AG04449 (cell line): ENCODE measurements at regions not wholly inside any gene's neighbourhood (a gene's known extent, or its start where the extent isn't known, plus 50 kb on each side); places are given as distances from the start of the nearest gene placed in this dataset.

Source experiments
- CTCF ChIA-PET: fragments of 350-600 bp; formaldehyde crosslinking; extraction: SDS; loops from one replicate; lab custom pipeline; 2021; ENCODE audit warnings: antibody characterized with exemption; lab: Yijun Ruan, JAX
- POLR2A ChIA-PET: fragments of 400-600, 350-600 bp; formaldehyde crosslinking; extraction: SDS; loops from one replicate; lab custom pipeline; 2020; ENCODE audit warnings: antibody characterized with exemption, inconsistent platforms; lab: Yijun Ruan, JAX
- DNase-seq: peaks from one replicate; pipeline ENCODE4 v3.0.0-alpha.2; 2010; ENCODE audit warnings: low read depth, low spot score
- H3K4me3 ChIP-seq: 2 replicates; pipeline ENCODE4 v1.5.1; 2011; ENCODE audit warnings: low read depth, mild to moderate bottlenecking, control low read depth, low read length
- CTCF ChIP-seq: IDR thresholded peaks from one replicate; pipeline ENCODE4 v1.5.1; 2011; ENCODE audit warnings: mild to moderate bottlenecking, moderate library complexity, low read length, control low read depth, inconsistent platforms; ENCODE audit not compliant: insufficient read depth; ENCODE audit errors: missing control alignments

GRCh38 chr1:80917225-80917624, 883.5 kb upstream of the ADGRL2 start:
- DNase-seq = no peak
- CTCF ChIA-PET = no interaction called here

GRCh38 chr1:80915491-80915890, 885.2 kb upstream of the ADGRL2 start:
- no peak for DNase-seq
- no peak for TF ChIP-seq CTCF
- POLR2A ChIA-PET = no interaction called here
- H3K4me3 ChIP-seq = no peak overlapping the region
- CTCF ChIA-PET = no interaction called here

More at GRCh38 chr1:80917225-80917624, 883.5 kb upstream of the ADGRL2 start:
- no peak for TF ChIP-seq CTCF
- POLR2A ChIA-PET = no interaction called here
- H3K4me3 ChIP-seq = no peak overlapping the region

GRCh38 chr1:80910426-80910825, 890.3 kb upstream of the ADGRL2 start:
- no peak for DNase-seq
- CTCF ChIA-PET = no interaction called here
- POLR2A ChIA-PET = no interaction called here
- H3K4me3 ChIP-seq = no peak overlapping the region
- TF ChIP-seq CTCF = no peak

- ChIA-PET CTCF (no interaction called here), POLR2A (no interaction called here)
Observed at GRCh38 chr1:80909172-80909784, 891.5 kb upstream of the ADGRL2 start.

DNA sequence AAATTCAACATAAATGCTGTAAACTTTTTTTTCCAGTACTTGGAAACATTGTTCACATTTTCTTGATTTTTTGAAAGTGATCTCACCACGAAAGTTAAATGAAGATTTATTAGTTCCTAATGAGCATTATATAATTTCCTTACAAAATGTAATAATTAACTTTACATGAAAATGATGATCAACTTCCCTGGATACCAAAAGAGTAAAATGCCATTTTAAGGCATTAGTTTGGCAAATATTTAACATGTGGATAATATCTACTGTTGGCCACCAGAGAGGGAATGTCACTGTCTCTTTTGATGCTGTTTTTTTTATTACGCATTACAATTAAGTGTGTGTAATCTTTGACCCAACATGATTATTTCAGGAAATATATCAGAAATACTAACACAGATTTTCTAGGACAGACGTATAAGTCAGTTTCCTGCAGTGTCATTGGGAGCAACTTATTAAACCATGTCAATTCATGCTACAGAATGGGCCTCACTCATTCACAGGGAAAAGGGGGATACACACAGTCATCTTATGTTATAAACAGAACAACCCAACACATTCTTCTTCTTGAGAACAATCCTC, 903.9 kb upstream of the ADGRL2 start:
- TF ChIP-seq CTCF = no peak
- DNase-seq = no peak
- ChIA-PET POLR2A (no interaction called here), CTCF (no interaction called here)
- H3K4me3 ChIP-seq = no peak overlapping the region

More at GRCh38 chr1:80909172-80909784, 891.5 kb upstream of the ADGRL2 start:
- DNase-seq = no peak
- no peak for TF ChIP-seq CTCF
- H3K4me3 ChIP-seq = no peak overlapping the region

GRCh38 chr1:80894921-80895320, 905.8 kb upstream of the ADGRL2 start:
- no peak for DNase-seq
- TF ChIP-seq CTCF = no peak
- POLR2A ChIA-PET = no interaction called here
- H3K4me3 ChIP-seq = no peak overlapping the region
- CTCF ChIA-PET = no interaction called here
